ENCODE measurements at regions not wholly inside any gene's neighbourhood (a gene's known extent, or its start where the extent isn't known, plus 50 kb on each side); places are given as distances from the start of the nearest gene placed in this dataset.

DNA sequence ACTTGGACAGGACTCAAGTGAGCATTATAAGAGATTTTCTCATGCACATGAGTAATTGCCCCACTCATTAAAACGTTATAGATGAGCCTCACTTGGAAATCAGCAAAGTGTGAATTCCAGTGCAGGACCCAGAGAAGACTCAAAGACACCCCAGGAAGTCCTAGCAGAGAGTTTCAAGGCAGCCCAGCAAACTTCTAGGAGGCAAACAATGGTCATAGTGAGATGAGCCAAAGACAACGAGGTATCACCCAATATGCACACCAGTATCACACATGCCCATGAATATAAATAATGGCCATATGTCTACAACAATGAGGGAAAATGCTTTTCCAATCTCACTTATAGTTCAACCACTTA, 245.9 kb downstream of the ACTL7B start:
- CTCF ChIA-PET: no interaction called here
- no peak overlapping the region for H3K9ac ChIP-seq (ENCODE audit: low read length)
- no peaks in the 10 kb centered on the region for H3K9me3 Mint-ChIP-seq (ENCODE audit: insufficient read depth)
- no peaks in the 10 kb centered on the region for H3K79me2 ChIP-seq (ENCODE audit: control insufficient read depth, insufficient read depth, low read length)
- H4K20me1 ChIP-seq (ENCODE audit: control insufficient read depth, insufficient read depth, low read length, poor library complexity, severe bottlenecking): no peaks in the 10 kb centered on the region
- H3K36me3 ChIP-seq (replicated peaks in 1 of 2; ENCODE audit: control extremely low read depth in 1 of 2, control insufficient read depth in 1 of 2, extremely low read depth in 1 of 2, insufficient read depth in 2 of 2, low read length in 1 of 2): no peaks in the 10 kb centered on the region
- H3K4me2 ChIP-seq (replicated peaks; ENCODE audit: low read depth, low read length, poor library complexity, severe bottlenecking): no peak overlapping the region
- H3K27ac ChIP-seq (ENCODE audit: low read length in 2 of 2): no peak overlapping the region
- DNase-seq (no peak), ATAC-seq (ENCODE audit: low read depth) (no peak)
- no peak overlapping the region for H3K4me3 Mint-ChIP-seq
- H3K4me1 Mint-ChIP-seq: no peaks in the 10 kb centered on the region
- TF ChIP-seq, protein P1, sequence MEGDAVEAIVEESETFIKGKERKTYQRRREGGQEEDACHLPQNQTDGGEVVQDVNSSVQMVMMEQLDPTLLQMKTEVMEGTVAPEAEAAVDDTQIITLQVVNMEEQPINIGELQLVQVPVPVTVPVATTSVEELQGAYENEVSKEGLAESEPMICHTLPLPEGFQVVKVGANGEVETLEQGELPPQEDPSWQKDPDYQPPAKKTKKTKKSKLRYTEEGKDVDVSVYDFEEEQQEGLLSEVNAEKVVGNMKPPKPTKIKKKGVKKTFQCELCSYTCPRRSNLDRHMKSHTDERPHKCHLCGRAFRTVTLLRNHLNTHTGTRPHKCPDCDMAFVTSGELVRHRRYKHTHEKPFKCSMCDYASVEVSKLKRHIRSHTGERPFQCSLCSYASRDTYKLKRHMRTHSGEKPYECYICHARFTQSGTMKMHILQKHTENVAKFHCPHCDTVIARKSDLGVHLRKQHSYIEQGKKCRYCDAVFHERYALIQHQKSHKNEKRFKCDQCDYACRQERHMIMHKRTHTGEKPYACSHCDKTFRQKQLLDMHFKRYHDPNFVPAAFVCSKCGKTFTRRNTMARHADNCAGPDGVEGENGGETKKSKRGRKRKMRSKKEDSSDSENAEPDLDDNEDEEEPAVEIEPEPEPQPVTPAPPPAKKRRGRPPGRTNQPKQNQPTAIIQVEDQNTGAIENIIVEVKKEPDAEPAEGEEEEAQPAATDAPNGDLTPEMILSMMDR (IDR thresholded peaks at IDR 0.05): no peak
- no peak for TF ChIP-seq EZH2 (IDR thresholded peaks at IDR 0.05; ENCODE audit: borderline replicate concordance, insufficient read depth, low read depth, low read length, poor library complexity, severe bottlenecking)
- 17% methylated on average over 1 of the region's 2 CpGs for WGBS (ENCODE audit: insufficient coverage)
- no peak overlapping the region for H2AFZ ChIP-seq (ENCODE audit: insufficient read depth, low read depth, low read length, poor library complexity, severe bottlenecking)
- no peak overlapping the region for H3K27ac Mint-ChIP-seq
- no peaks in the 10 kb centered on the region for H3K27me3 Mint-ChIP-seq
- H3K4me3 ChIP-seq (ENCODE audit: control extremely low read depth in 1 of 5, extremely low read depth in 1 of 5, insufficient read depth in 1 of 5, low read depth in 2 of 5, low read length in 4 of 5): no peak overlapping the region
- H3K4me1 ChIP-seq (ENCODE audit: control insufficient read depth in 2 of 2, insufficient read depth in 2 of 2, low read length in 2 of 2): no peaks in the 10 kb centered on the region
- POLR2A ChIA-PET: no interaction called here
- no peaks in the 10 kb centered on the region for H3K27me3 ChIP-seq (replicated peaks in 1 of 4; ENCODE audit: control extremely low read depth in 1 of 4, control insufficient read depth in 3 of 4, insufficient read depth in 4 of 4, low read length in 3 of 4)
- H3K9me3 ChIP-seq (ENCODE audit: control extremely low read depth in 1 of 3, control insufficient read depth in 2 of 3, insufficient read depth in 1 of 3, low read length in 2 of 3): no peaks in the 10 kb centered on the region
- intact Hi-C loops (cut with micrococcal nuclease): no loop called here

- Histone ChIP-seq H3K4me3 (ENCODE audit: control extremely low read depth in 1 of 5, extremely low read depth in 1 of 5, insufficient read depth in 1 of 5, low read depth in 2 of 5, low read length in 4 of 5) (no peak overlapping the region), H3K4me1 (ENCODE audit: control insufficient read depth in 2 of 2, insufficient read depth in 2 of 2, low read length in 2 of 2) (no peaks in the 10 kb centered on the region), H3K9me3 (ENCODE audit: control extremely low read depth in 1 of 3, control insufficient read depth in 2 of 3, insufficient read depth in 1 of 3, low read length in 2 of 3) (no peaks in the 10 kb centered on the region), H3K27me3 (replicated peaks in 1 of 4; ENCODE audit: control extremely low read depth in 1 of 4, control insufficient read depth in 3 of 4, insufficient read depth in 4 of 4, low read length in 3 of 4) (no peaks in the 10 kb centered on the region), H4K20me1 (ENCODE audit: control insufficient read depth, insufficient read depth, low read length, poor library complexity, severe bottlenecking) (no peaks in the 10 kb centered on the region), H3K4me2 (replicated peaks; ENCODE audit: low read depth, low read length, poor library complexity, severe bottlenecking) (no peak overlapping the region), H3K9ac (ENCODE audit: low read length) (no peak overlapping the region), H3K79me2 (ENCODE audit: control insufficient read depth, insufficient read depth, low read length) (no peaks in the 10 kb centered on the region), H3K36me3 (replicated peaks in 1 of 2; ENCODE audit: control extremely low read depth in 1 of 2, control insufficient read depth in 1 of 2, extremely low read depth in 1 of 2, insufficient read depth in 2 of 2, low read length in 1 of 2) (no peaks in the 10 kb centered on the region), H2AFZ (ENCODE audit: insufficient read depth, low read depth, low read length, poor library complexity, severe bottlenecking) (no peak overlapping the region), H3K27ac (ENCODE audit: low read length in 2 of 2) (no peak overlapping the region)
- WGBS (ENCODE audit: insufficient coverage): 71% methylated on average over 1 of the region's 4 CpGs
- no peaks in the 10 kb centered on the region for H3K4me1 Mint-ChIP-seq
- no peaks in the 10 kb centered on the region for H3K9me3 Mint-ChIP-seq (ENCODE audit: insufficient read depth)
- TF ChIP-seq, protein P1 (IDR thresholded peaks at IDR 0.05): no peak
- TF ChIP-seq EZH2 (IDR thresholded peaks at IDR 0.05; ENCODE audit: borderline replicate concordance, insufficient read depth, low read depth, low read length, poor library complexity, severe bottlenecking): no peak
- no peak overlapping the region for H3K4me3 Mint-ChIP-seq
- DNase-seq (no peak), ATAC-seq (ENCODE audit: low read depth) (no peak)
- intact Hi-C loops (cut with micrococcal nuclease): no loop called here
- no peaks in the 10 kb centered on the region for H3K27me3 Mint-ChIP-seq
- H3K27ac Mint-ChIP-seq: no peak overlapping the region
- CTCF ChIA-PET: no interaction called here
- POLR2A ChIA-PET: no interaction called here
Observed at GRCh38 chr9:108609227-108609896, 246.4 kb downstream of the ACTL7B start.

All from B cell (primary cell).